ENCODE measurements at regions not wholly inside any gene's neighbourhood (a gene's known extent, or its start where the extent isn't known, plus 50 kb on each side); places are given as distances from the start of the nearest gene placed in this dataset.
A peak's percentile ranks its signal among the peaks of the same experiment; 100 is the strongest.

DNA sequence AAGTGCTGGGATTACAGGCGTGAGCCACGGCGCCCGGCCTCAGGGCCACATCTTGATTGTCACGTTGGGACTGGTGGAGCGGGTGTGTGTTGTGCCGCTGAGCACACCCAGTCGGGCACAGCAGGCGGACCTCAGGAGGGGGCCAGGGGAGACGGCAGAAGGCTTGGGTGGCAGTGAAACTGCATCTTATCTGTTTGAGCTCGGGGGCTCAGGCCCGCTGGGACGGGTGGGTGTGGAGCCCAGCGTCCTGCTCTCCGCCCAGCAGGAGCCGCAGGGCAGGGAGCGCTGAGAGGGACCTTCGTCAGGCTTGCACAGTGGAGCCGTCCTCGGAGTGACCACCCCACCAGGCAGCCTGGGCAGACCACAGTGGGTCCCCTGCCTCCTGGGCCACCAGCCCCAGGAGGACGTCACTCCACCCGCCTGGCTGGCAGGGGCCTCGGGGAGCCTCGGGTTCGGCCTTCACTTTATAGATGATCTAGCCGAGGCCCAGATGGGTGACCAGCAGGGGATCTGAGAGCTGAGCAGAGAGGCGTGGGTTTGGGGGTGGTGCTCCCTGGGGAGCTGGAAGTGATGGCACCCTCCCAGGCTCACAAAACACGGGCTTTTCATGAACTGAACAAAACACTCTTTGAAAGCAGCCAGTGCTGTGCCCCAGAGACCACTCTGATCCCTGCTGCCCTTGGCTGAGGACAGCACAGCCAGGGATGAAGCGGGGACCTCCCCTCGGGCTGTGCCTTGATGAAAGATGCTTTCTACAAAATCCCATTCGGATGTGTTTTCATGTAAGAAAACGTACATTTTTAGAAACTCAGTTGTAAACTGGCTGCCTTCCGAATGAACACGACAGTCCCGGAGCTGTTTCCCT lies 181.1 kb downstream of the SEC14L1 start:
- no TSS peak for BruUV-seq (replicated peaks)
- H4K20me1 ChIP-seq (ENCODE audit: insufficient read depth, low read length), result peaks cover 59% of the 10 kb centered on the region; the same call in 1 of the 2 replicates
- no peaks in the 10 kb centered on the region for H3K9me3 ChIP-seq (ENCODE audit: low read length)
- H3K79me2 ChIP-seq (ENCODE audit: insufficient read depth, low read length), result peaks cover 85% of the 10 kb centered on the region
- no peak overlapping the region; a peak in 1 of 6 replicates for H3K4me3 ChIP-seq (replicated peaks in 1 of 3; ENCODE audit: insufficient read depth in 1 of 3, low read depth in 2 of 3, low read length in 3 of 3)
- ATAC-seq (no peak), FAIRE-seq (no peak), DNase-seq (ENCODE audit: low spot score) (no peak)
- H3K36me3 ChIP-seq (replicated peaks in 1 of 2; ENCODE audit: control insufficient read depth in 1 of 2, insufficient read depth in 2 of 2, low read length in 2 of 2), result peaks cover 20 to 40% of the 10 kb centered on the region in 2 experiments
- ChIA-PET CTCF (ENCODE audit: low intra/inter-chr PET ratio, low total read pairs) (no interaction called here), POLR2A (interaction anchor here (1.3 to 3.5 kb wide), 6 partner anchors 9 to 73 kb away, joined by 4 to 31 read pairs (median 10); no protein-coding TSS in a partner anchor)
- peaks cover 53% of the 10 kb centered on the region for H3K4me1 ChIP-seq (ENCODE audit: insufficient read depth, low read length)
- intact Hi-C loops (cut with micrococcal nuclease; ENCODE audit: unreplicated experiment), result loop anchor here (5.0 kb wide), 1 partner anchor 35 kb away; no protein-coding TSS in a partner anchor
- no peaks in the 10 kb centered on the region for H3K27me3 ChIP-seq (ENCODE audit: control insufficient read depth in 1 of 2, insufficient read depth in 2 of 2, low read length in 2 of 2)
- no peak overlapping the region for H3K27ac ChIP-seq (ENCODE audit: extremely low read length, insufficient read depth, low read length)
- 93% methylated on average over 30 of the region's 35 CpGs for WGBS (ENCODE audit: low lambda C conversion rate)
- no peak overlapping the region for H3K9ac ChIP-seq (ENCODE audit: insufficient read depth, low read depth, low read length)
- no peak overlapping the region; the same call in 1 of the 2 replicates for H3K4me2 ChIP-seq (ENCODE audit: low read depth, low read length)
- in situ Hi-C loops (cut with HindIII; ENCODE audit: extremely low pct_ligation_motif_present, low pct_unique_long_range_greater_than_20kb), result no loop called here
- H2AFZ ChIP-seq (ENCODE audit: low read length), result no peak overlapping the region
- TF ChIP-seq MAZ (IDR thresholded peaks at IDR 0.05; ENCODE audit: borderline replicate concordance, low read depth, low read length) (no peak), MAZ (CRISPR knock-in tag; IDR thresholded peaks at IDR 0.05; ENCODE audit: low read depth) (no peak), ZFP90 (CRISPR knock-in tag; IDR thresholded peaks at IDR 0.05; ENCODE audit: borderline replicate concordance) (0 out of 2 replicates have a peak, but pooled peaks have one; percentile 29), RFX5 (IDR thresholded peaks at IDR 0.05; ENCODE audit: low read depth, low read length) (no peak), ZNF776 (CRISPR knock-in tag; IDR thresholded peaks at IDR 0.05) (no peak), GABPA (IDR thresholded peaks at IDR 0.05; ENCODE audit: low read depth, low read length) (0 out of 2 replicates have a peak, but pooled peaks have one; percentile 10), GABPA (CRISPR knock-in tag; IDR thresholded peaks at IDR 0.05; ENCODE audit: low read depth) (0 out of 2 replicates have a peak, but pooled peaks have one; percentile 27), ZNF33B (CRISPR knock-in tag; IDR thresholded peaks at IDR 0.05) (no peak), SP4 (CRISPR knock-in tag; IDR thresholded peaks at IDR 0.05) (0 out of 2 replicates have a peak, but pooled peaks have one; percentile 28), KDM4B (CRISPR knock-in tag; IDR thresholded peaks at IDR 0.05) (no peak), ZNF224 (CRISPR knock-in tag; IDR thresholded peaks at IDR 0.05) (no peak), ZNF354B (CRISPR knock-in tag; IDR thresholded peaks at IDR 0.05) (no peak), ZNF747 (CRISPR knock-in tag; IDR thresholded peaks at IDR 0.05; ENCODE audit: borderline replicate concordance) (no peak), ZNF619 (CRISPR knock-in tag; IDR thresholded peaks at IDR 0.05) (no peak), GLI4 (CRISPR knock-in tag; IDR thresholded peaks at IDR 0.05; ENCODE audit: borderline replicate concordance) (no peak), ZNF263 (CRISPR knock-in tag; IDR thresholded peaks at IDR 0.05) (peak; percentile 27; the same call in 1 of the 2 replicates), BORCS8-MEF2B (CRISPR knock-in tag; IDR thresholded peaks at IDR 0.05) (0 out of 2 replicates have a peak, but pooled peaks have one; percentile 29), ZEB1 (IDR thresholded peaks at IDR 0.05; ENCODE audit: insufficient replicate concordance, low read depth) (no peak), FOXA3 (CRISPR knock-in tag; IDR thresholded peaks at IDR 0.05) (no peak)
- TF ChIP-seq, protein P1, sequence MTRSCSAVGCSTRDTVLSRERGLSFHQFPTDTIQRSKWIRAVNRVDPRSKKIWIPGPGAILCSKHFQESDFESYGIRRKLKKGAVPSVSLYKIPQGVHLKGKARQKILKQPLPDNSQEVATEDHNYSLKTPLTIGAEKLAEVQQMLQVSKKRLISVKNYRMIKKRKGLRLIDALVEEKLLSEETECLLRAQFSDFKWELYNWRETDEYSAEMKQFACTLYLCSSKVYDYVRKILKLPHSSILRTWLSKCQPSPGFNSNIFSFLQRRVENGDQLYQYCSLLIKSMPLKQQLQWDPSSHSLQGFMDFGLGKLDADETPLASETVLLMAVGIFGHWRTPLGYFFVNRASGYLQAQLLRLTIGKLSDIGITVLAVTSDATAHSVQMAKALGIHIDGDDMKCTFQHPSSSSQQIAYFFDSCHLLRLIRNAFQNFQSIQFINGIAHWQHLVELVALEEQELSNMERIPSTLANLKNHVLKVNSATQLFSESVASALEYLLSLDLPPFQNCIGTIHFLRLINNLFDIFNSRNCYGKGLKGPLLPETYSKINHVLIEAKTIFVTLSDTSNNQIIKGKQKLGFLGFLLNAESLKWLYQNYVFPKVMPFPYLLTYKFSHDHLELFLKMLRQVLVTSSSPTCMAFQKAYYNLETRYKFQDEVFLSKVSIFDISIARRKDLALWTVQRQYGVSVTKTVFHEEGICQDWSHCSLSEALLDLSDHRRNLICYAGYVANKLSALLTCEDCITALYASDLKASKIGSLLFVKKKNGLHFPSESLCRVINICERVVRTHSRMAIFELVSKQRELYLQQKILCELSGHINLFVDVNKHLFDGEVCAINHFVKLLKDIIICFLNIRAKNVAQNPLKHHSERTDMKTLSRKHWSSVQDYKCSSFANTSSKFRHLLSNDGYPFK (CRISPR knock-in tag; IDR thresholded peaks at IDR 0.05; ENCODE audit: borderline replicate concordance), result no peak

Data from HepG2 (cell line).